ENCODE measurements at regions not wholly inside any gene's neighbourhood (a gene's known extent, or its start where the extent isn't known, plus 50 kb on each side); places are given as distances from the start of the nearest gene placed in this dataset.
A peak's percentile ranks its signal among the peaks of the same experiment; 100 is the strongest.

- Histone ChIP-seq H3K4me3 (ENCODE audit: low read length in 3 of 3) (no peak overlapping the region), H3K9ac (ENCODE audit: low read length in 3 of 3) (no peak overlapping the region), H3K9me3 (ENCODE audit: control insufficient read depth in 2 of 3, insufficient read depth in 1 of 3, low read length in 3 of 3) (no peaks in the 10 kb centered on the region), H3K27ac (ENCODE audit: low read depth in 2 of 2, low read length in 2 of 2) (no peak overlapping the region), H3K36me3 (ENCODE audit: control insufficient read depth in 2 of 3, insufficient read depth in 3 of 3, low read length in 3 of 3) (no peaks in the 10 kb centered on the region), H3K4me1 (ENCODE audit: control insufficient read depth in 2 of 3, insufficient read depth in 2 of 3, low read depth in 1 of 3, low read length in 3 of 3) (no peaks in the 10 kb centered on the region), H3K27me3 (ENCODE audit: control insufficient read depth, insufficient read depth, low read length) (no peaks in the 10 kb centered on the region)
- intact Hi-C loops (cut with DNase I) = no loop called here
- FAIRE-seq = no peak
- peak in 2 of 5 donors; percentile 19 to 37 for DNase-seq
- TF ChIP-seq, protein P1, sequence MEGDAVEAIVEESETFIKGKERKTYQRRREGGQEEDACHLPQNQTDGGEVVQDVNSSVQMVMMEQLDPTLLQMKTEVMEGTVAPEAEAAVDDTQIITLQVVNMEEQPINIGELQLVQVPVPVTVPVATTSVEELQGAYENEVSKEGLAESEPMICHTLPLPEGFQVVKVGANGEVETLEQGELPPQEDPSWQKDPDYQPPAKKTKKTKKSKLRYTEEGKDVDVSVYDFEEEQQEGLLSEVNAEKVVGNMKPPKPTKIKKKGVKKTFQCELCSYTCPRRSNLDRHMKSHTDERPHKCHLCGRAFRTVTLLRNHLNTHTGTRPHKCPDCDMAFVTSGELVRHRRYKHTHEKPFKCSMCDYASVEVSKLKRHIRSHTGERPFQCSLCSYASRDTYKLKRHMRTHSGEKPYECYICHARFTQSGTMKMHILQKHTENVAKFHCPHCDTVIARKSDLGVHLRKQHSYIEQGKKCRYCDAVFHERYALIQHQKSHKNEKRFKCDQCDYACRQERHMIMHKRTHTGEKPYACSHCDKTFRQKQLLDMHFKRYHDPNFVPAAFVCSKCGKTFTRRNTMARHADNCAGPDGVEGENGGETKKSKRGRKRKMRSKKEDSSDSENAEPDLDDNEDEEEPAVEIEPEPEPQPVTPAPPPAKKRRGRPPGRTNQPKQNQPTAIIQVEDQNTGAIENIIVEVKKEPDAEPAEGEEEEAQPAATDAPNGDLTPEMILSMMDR (IDR thresholded peaks at IDR 0.05; ENCODE audit: borderline replicate concordance, extremely low read depth, insufficient read depth) = no peak
Observed at GRCh38 chr14:51382506-51382905, 142.5 kb downstream of the TMX1 start.

DNA sequence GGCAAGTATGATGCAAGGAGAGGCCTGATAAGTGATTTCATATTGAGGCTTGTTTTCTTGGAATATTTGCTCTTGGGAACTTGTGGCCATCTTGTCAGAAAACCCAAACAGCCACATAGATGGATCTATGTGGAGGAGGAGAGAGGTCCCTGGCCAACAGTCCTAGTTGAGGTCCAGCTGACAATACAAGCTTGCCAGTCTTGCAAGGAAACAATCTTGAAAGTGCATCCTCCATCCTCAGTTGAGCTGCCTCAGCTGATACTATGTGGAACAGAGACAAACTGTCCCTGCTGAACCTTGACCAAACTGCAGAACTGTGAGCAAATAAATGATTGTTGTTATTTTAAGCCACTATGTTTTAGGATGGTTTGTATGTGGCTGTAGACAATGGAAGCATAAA lies 146.4 kb downstream of the TMX1 start:
- no peak overlapping the region for H3K9ac ChIP-seq (ENCODE audit: low read length in 3 of 3)
- H3K36me3 ChIP-seq (ENCODE audit: control insufficient read depth in 2 of 3, insufficient read depth in 3 of 3, low read length in 3 of 3) = no peaks in the 10 kb centered on the region
- no peaks in the 10 kb centered on the region for H3K4me1 ChIP-seq (ENCODE audit: control insufficient read depth in 2 of 3, insufficient read depth in 2 of 3, low read depth in 1 of 3, low read length in 3 of 3)
- H3K9me3 ChIP-seq (ENCODE audit: control insufficient read depth in 2 of 3, insufficient read depth in 1 of 3, low read length in 3 of 3) = no peaks in the 10 kb centered on the region
- H3K27ac ChIP-seq (ENCODE audit: low read depth in 2 of 2, low read length in 2 of 2) = no peak overlapping the region
- no peak for DNase-seq
- no peaks in the 10 kb centered on the region for H3K27me3 ChIP-seq (ENCODE audit: control insufficient read depth, insufficient read depth, low read length)
- TF ChIP-seq, protein P1 (IDR thresholded peaks at IDR 0.05; ENCODE audit: borderline replicate concordance, extremely low read depth, insufficient read depth) = no peak
- FAIRE-seq = no peak
- H3K4me3 ChIP-seq (ENCODE audit: low read length in 3 of 3) = no peak overlapping the region
- intact Hi-C loops (cut with DNase I) = no loop called here

GRCh38 chr14:51386983-51387735 lies 147.1 kb downstream of the TMX1 start:
- no peak overlapping the region for H3K9ac ChIP-seq (ENCODE audit: low read length in 3 of 3)
- no peaks in the 10 kb centered on the region for H3K9me3 ChIP-seq (ENCODE audit: control insufficient read depth in 2 of 3, insufficient read depth in 1 of 3, low read length in 3 of 3)
- FAIRE-seq = no peak
- no peaks in the 10 kb centered on the region for H3K27me3 ChIP-seq (ENCODE audit: control insufficient read depth, insufficient read depth, low read length)
- no peak overlapping the region for H3K27ac ChIP-seq (ENCODE audit: low read depth in 2 of 2, low read length in 2 of 2)
- H3K36me3 ChIP-seq (ENCODE audit: control insufficient read depth in 2 of 3, insufficient read depth in 3 of 3, low read length in 3 of 3) = no peaks in the 10 kb centered on the region
- DNase-seq = no peak
- no peaks in the 10 kb centered on the region for H3K4me1 ChIP-seq (ENCODE audit: control insufficient read depth in 2 of 3, insufficient read depth in 2 of 3, low read depth in 1 of 3, low read length in 3 of 3)
- intact Hi-C loops (cut with DNase I) = no loop called here
- no peak overlapping the region for H3K4me3 ChIP-seq (ENCODE audit: low read length in 3 of 3)
- TF ChIP-seq, protein P1 (IDR thresholded peaks at IDR 0.05; ENCODE audit: borderline replicate concordance, extremely low read depth, insufficient read depth) = no peak

Data from kidney (tissue), 13 donors.